ENCODE measurements at regions not wholly inside any gene's neighbourhood (a gene's known extent, or its start where the extent isn't known, plus 50 kb on each side); places are given as distances from the start of the nearest gene placed in this dataset.

DNA sequence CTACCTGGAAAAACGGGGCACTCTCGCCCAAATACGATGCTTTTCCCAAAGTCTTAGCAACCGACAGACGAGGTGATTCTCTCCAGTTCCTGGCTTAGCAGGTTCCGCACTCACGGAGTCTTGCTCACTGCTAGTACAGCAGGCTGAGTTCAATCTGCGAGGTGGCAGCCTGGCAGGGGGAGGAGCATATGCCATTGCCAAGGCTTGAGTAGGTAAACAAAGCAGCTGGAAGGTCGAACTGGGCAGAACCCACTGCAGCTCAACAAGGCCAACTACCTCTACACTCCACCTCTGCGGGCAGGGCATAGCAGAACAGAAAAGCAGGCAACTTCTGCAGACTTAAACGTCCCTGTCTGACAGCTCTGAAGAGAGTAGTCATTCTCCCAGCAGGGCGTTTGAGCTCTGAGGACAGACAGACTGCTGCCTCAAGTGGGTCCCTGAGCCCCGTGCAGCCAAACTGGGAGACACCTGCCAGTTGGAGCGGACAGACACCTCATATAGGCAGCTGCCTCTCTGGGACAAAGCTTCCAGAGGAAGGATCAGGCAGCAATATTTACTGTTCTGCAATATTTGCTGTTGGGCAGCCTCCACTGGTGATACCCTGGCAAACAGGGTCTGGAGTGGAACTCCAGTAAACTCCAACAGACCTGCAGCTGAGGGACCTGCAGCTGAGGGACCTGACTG is 73.4 kb upstream of the CADM2 start:
- DNase-seq = no peak

DNA sequence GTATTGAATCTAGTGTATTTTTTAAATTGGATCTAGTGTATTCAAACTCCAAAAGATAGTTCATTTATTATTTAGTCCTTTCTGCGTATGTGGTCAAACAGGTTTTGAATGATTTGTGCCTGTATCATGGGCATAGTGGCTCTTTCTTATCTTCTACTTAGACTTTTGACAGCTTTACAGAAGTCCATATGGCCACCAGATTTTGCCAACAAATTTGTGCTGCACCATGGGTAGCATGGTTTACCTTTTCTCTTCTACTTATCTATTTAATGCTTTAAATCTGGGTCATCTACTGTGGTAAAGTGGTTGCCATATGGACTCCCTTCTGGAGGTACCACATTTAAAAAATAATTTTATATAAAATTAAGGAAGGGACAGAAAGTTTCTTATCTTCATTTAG is 66.9 kb upstream of the CADM2 start:
- DNase-seq = no peak

DNA sequence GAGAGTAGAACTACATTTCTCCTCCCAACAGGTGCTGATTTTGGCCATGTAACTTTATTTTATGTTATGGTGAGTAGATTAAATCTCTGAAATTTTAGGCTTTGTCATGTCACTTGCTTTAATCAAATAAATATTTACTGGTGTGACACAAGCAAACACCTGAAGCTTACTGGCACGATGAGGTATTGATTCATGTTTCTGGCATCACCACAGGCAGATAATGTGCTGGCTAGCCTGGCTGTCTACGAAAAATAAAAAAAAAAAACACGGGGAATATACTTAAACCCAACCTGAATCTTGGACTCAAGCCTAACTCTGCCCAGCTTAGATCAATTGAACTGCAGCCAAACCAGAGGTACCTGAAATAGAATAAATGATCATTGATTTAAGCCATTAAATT is 65.6 kb upstream of the CADM2 start:
- DNase-seq = peak; percentile 24

DNA sequence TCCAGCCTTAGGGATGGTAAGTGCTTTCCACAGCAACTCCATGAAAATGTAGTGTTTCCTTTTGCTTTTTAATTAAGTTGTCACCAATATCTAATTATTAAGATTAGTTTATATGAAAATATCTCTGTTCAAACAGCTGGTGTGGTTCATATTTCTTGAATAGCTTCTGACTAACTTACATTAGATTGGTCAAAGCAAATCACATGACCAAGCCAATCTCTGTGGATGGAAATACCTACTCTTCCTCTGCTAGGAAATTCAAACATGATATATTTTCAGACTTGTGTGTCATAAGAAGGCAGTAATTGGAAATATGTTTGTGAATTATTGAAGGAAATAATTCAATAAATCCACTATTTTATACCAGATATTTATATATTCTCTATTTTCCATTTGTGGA is 54.6 kb upstream of the CADM2 start:
- no peak for DNase-seq

DNA sequence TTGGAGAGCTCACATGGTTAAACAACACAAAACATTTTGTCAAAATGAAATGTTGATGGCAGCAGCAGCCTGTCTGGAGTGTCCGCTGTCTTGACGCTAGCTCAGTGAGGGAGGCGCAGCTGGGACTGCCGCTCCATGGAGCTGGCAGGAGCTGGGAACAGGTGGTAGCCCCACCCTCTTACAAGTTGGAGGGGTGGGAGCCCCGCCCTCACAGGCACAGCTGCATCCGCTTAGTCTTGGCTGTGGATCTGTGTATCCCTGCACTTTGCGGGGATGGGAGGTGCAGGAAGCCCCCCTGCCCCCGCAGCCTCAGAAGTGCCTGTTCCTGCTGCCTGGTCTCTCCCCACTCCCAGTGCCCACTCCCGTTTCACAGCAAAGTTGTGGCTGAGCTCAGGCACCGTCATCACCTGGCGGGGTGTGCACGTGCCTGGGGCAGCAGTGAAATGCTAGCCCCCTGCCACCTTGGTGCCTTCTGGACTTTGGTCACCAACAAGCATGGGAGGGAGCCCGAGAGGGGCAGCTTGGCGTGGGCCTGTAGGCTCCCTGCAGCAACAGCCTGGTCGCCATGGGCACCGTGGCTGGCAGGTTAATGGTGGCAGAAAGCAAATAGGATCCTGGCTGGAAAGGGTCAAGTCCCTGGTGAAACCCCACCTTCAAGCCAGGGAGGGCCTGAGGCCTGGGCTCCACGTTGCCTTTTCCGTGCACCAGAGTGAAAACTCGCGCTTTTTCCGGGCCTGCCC is 53.8 kb upstream of the CADM2 start:
- no peak for DNase-seq

DNA sequence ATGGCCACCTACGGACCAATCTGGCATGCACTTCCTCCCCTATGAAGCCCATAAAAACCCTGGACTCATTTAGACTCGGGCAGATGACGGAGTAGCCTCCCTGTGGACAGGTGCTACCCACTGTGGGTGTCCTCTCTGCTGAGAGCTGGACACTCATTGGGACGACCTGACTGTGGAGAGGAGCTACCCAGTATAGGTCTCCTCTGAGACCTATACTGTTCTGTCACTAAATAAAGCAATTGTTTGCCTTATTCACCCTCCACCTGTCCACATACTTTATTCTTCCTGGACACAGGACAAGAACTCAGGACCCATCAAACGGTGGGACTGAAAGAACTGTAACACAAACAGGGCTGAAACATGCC is 53.3 kb upstream of the CADM2 start:
- no peak for DNase-seq

DNA sequence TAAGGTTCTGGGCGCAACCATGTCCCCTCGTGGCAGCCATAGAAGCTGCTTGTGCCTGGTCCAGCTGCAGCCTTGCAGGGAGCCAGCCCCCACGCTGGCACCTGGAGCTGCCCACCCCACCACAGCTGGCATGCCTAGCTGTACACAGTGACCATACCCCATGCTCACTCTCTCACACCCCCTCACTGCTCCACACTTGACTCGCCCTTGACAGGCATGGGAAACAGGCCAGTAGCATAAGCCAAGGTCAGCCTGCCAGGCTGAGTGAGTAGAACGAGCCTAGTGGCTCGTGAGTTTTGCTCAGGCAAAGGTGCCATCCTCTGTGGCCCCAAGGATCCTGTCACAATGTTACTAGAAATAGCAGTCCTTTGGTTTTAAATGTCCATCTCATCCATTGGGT is 52.7 kb upstream of the CADM2 start:
- no peak for DNase-seq

Measured in COR-L47 (cell line).